ENCODE measurements at regions not wholly inside any gene's neighbourhood (a gene's known extent, or its start where the extent isn't known, plus 50 kb on each side); places are given as distances from the start of the nearest gene placed in this dataset.

DNA sequence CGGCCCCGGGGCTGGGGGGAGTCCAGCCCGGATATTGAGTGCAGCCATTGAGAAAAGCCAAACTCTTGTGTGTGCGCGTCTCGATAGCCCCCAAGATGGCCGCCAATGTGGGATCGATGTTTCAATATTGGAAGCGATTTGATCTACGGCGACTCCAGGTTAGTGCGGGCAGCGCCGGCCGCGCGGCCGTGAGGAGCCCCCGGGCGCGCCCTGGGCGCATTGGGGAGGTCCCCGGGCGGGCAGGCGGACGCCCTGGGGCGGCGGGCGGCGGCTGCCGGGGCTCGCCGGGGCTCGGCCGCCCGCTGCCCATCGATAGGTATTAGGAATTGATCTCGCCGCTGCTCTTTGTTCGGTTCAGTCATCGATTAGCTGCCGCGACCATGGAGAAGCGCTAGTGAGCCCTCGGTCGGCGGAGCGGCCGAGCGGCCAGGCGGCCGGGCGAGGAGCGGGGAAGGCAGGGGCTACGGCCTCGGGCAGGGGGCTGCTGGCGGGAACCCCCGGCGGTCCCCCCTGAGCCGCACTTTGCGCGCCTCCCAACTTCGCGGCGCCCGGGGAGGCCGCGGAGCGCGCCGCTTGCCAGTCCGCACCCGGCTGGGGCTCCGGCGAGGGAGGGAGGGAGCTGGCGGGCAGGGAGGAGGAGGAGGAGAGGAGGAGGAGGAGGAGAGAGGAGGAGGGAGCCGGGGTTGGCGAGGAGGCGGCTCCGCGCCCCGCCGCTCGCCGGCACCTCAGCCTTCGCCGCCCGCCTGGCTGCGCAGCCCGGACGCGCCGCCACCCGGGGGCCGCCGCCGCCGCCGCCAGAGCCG is 113.9 kb upstream of the MYL2 start, which contains the start of gene CUX2:
Gene CUX2 (plus strand): TSS at position 83 of the 803 bp plus-strand sequence.
- WGBS, 2 donors = 0 to 2% methylated on average over 18 to 35 of the region's 100 CpGs
- H3K27me3 ChIP-seq = peaks cover 0 to 43% (median 19%) of the 10 kb centered on the region in 4 donors
- peak within 1 kb of the TSS in 2 of 4 donors; percentile 18 to 24 for H3K4me3 ChIP-seq
- no peak within 1 kb of the TSS for H3K27ac ChIP-seq
- ATAC-seq (ENCODE audit: low FRiP score in 2 of 2) = no peak
- no peaks in the 10 kb centered on the region for H3K9me3 ChIP-seq
- TF ChIP-seq, protein P1, sequence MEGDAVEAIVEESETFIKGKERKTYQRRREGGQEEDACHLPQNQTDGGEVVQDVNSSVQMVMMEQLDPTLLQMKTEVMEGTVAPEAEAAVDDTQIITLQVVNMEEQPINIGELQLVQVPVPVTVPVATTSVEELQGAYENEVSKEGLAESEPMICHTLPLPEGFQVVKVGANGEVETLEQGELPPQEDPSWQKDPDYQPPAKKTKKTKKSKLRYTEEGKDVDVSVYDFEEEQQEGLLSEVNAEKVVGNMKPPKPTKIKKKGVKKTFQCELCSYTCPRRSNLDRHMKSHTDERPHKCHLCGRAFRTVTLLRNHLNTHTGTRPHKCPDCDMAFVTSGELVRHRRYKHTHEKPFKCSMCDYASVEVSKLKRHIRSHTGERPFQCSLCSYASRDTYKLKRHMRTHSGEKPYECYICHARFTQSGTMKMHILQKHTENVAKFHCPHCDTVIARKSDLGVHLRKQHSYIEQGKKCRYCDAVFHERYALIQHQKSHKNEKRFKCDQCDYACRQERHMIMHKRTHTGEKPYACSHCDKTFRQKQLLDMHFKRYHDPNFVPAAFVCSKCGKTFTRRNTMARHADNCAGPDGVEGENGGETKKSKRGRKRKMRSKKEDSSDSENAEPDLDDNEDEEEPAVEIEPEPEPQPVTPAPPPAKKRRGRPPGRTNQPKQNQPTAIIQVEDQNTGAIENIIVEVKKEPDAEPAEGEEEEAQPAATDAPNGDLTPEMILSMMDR (IDR thresholded peaks at IDR 0.05) = no peak
- TF ChIP-seq POLR2AphosphoS5 (IDR thresholded peaks at IDR 0.05) = no peak
- no peak for TF ChIP-seq POLR2A (IDR thresholded peaks at IDR 0.05)
- no peak for TF ChIP-seq EP300 (IDR thresholded peaks at IDR 0.05)
- no peak for DNase-seq
- H3K36me3 ChIP-seq = no peaks in the 10 kb centered on the region
- peaks cover 6 to 30% (median 10%) of the 10 kb centered on the region in 4 donors for H3K4me1 ChIP-seq

DNA sequence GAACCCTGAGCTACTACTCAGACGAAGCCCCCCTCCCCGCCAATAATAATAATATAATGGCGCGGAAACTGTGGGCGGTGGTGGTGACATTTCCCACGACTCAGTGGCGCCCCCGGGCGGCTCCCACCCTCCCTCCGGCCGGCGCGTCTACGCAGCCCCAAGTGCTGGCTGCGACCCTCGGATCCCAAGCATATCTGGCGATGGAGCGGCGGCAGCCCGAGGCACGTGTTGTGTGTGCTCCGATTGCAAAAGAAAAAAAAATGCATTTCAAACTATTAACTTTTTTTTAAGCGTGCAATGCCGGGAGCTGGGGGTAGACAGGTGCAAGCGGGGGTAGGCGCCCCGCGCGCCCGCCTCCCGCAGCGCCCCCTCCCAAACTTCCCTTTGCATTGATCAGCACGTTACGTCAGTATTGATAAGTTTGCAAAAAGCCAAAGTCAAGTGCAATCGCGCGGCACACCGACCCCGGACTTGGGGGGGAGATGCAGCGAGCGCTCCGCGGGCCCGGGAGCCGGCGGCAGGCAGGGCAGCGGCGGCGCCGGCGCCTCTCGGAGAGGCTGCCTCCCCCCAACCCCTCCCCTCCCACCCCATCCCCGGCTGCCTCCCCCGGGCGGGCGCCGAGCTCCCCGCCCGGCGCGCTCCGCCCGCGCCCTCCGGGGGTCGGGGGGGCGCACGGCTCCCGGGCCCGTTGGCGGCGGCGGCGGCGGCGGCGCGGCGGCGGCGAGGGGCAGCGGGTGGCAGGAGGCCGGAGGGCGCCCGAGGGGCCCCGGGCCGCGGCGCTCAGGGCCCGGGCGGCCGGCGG is 113.1 kb upstream of the MYL2 start:
- no peaks in the 10 kb centered on the region for H3K9me3 ChIP-seq
- no peak overlapping the region for H3K27ac ChIP-seq
- H3K4me1 ChIP-seq = peaks cover 6 to 30% (median 10%) of the 10 kb centered on the region in 4 donors
- WGBS, 2 donors = 1 to 2% methylated on average over 30 to 42 of the region's 93 CpGs
- peak in 1 of 2 donors; percentile 71 for DNase-seq
- no peak overlapping the region for H3K4me3 ChIP-seq
- H3K36me3 ChIP-seq = no peaks in the 10 kb centered on the region
- H3K27me3 ChIP-seq = peaks cover 0 to 43% (median 19%) of the 10 kb centered on the region in 4 donors
- ATAC-seq (ENCODE audit: low FRiP score in 2 of 2) = no peak
- TF ChIP-seq, protein P1 (IDR thresholded peaks at IDR 0.05) = no peak
- no peak for TF ChIP-seq EP300 (IDR thresholded peaks at IDR 0.05)
- no peak for TF ChIP-seq POLR2A (IDR thresholded peaks at IDR 0.05)
- no peak for TF ChIP-seq POLR2AphosphoS5 (IDR thresholded peaks at IDR 0.05)

DNA sequence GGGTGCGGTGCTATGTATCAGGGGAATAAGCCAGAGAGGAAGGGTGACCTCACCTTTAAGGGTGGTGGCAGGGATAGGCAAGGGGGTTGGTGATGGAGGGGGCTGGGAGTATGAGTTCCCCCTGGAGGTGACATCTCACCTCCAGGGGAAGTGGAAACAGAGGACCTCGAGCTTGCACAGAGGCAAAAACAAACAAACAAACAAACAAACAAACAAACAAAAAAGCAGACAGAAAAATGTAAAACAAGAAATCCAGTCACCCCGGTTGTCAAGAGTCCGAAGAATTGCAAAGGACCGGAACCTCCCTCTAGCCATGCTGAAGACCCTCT is 112.2 kb upstream of the MYL2 start:
- Histone ChIP-seq H3K36me3 (no peaks in the 10 kb centered on the region), H3K4me1 (peaks cover 6 to 30% (median 10%) of the 10 kb centered on the region in 4 donors), H3K27me3 (peaks cover 0 to 43% (median 19%) of the 10 kb centered on the region in 4 donors), H3K4me3 (no peak overlapping the region), H3K9me3 (no peaks in the 10 kb centered on the region), H3K27ac (no peak overlapping the region)
- 37 to 42% methylated on average over 5 of the region's 5 CpGs for WGBS, 2 donors
- DNase-seq (no peak), ATAC-seq (ENCODE audit: low FRiP score in 2 of 2) (no peak)
- TF ChIP-seq, protein P1 (IDR thresholded peaks at IDR 0.05) = no peak
- no peak for TF ChIP-seq POLR2A (IDR thresholded peaks at IDR 0.05)
- TF ChIP-seq POLR2AphosphoS5 (IDR thresholded peaks at IDR 0.05) = no peak
- no peak for TF ChIP-seq EP300 (IDR thresholded peaks at IDR 0.05)

DNA sequence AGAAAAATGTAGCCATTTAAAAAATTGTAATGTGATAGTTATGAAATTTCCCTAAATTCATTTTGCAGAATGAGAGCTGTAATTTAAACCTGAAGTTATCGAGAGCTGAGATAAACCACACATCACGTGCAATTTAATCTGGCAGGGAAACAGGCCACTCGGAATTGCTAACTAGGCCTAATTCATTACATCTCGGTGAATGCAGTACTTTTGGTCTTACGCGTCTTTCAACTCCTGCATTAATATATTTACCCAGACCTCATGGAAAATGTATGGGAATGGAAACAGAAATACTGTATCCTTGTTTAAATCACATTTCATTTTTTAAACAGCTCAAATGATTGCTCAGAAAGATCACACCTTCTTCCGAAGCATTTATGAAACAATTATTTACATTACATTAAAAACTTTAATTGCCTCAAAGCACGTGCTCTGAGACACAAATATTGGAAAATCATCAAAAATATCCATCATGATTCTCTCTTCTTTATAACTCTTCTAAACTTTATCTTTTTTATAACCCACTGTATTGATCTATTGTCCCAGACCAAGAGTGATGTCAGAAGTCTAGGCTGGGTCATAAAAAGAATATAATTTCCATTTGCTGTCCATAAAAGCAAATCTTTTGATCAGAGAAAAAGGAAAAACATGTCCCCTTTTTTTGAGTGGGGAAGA is 111.7 kb upstream of the MYL2 start:
- H3K9me3 ChIP-seq = no peaks in the 10 kb centered on the region
- DNase-seq (no peak), ATAC-seq (ENCODE audit: low FRiP score in 2 of 2) (no peak)
- H3K27me3 ChIP-seq = peaks cover 0 to 41% (median 19%) of the 10 kb centered on the region in 4 donors
- H3K4me3 ChIP-seq = no peak overlapping the region
- no peak overlapping the region for H3K27ac ChIP-seq
- H3K4me1 ChIP-seq = peaks cover 6 to 30% (median 10%) of the 10 kb centered on the region in 4 donors
- no peaks in the 10 kb centered on the region for H3K36me3 ChIP-seq
- 79 to 85% methylated on average over 8 of the region's 8 CpGs for WGBS, 2 donors
- no peak for TF ChIP-seq POLR2A (IDR thresholded peaks at IDR 0.05)
- no peak for TF ChIP-seq POLR2AphosphoS5 (IDR thresholded peaks at IDR 0.05)
- no peak for TF ChIP-seq EP300 (IDR thresholded peaks at IDR 0.05)
- TF ChIP-seq, protein P1 (IDR thresholded peaks at IDR 0.05) = no peak
